ENCODE measurements at regions not wholly inside any gene's neighbourhood (a gene's known extent, or its start where the extent isn't known, plus 50 kb on each side); places are given as distances from the start of the nearest gene placed in this dataset.

GRCh38 chr2:240353086-240353798, 82.2 kb upstream of the GPC1 start:
- Histone ChIP-seq H3K9me3 (ENCODE audit: control insufficient read depth, insufficient read depth, low read depth, low read length) (no peaks in the 10 kb centered on the region), H2AFZ (ENCODE audit: low read length) (no peak overlapping the region), H3K4me2 (ENCODE audit: extremely low read depth, insufficient read depth, low read length) (no peak overlapping the region), H4K20me1 (ENCODE audit: control insufficient read depth, extremely low read depth, insufficient read depth, low read length) (no peaks in the 10 kb centered on the region), H3K27me3 (ENCODE audit: control insufficient read depth, insufficient read depth, low read length) (peaks cover 9% of the 10 kb centered on the region), H3K36me3 (ENCODE audit: control insufficient read depth, insufficient read depth, low read length) (no peaks in the 10 kb centered on the region), H3K79me2 (ENCODE audit: control insufficient read depth, insufficient read depth, low read length) (no peaks in the 10 kb centered on the region), H3K4me3 (replicated peaks in 1 of 4; ENCODE audit: control extremely low read depth in 1 of 4, insufficient read depth in 1 of 4, low read depth in 3 of 4, low read length in 4 of 4) (no peak overlapping the region), H3K9ac (ENCODE audit: insufficient read depth, low read length) (no peak overlapping the region), H3K4me1 (ENCODE audit: control insufficient read depth, extremely low read depth, insufficient read depth, low read length) (peaks cover 3% of the 10 kb centered on the region), H3K27ac (ENCODE audit: insufficient read depth, low read length) (no peak overlapping the region)
- DNase-seq (ENCODE audit: low read depth in 2 of 2), result no peak
- no peak for TF ChIP-seq CTCF (conservative IDR thresholded peaks at IDR 0.05 in 1 of 2, IDR thresholded peaks at IDR 0.05 in 1 of 2; ENCODE audit: low read depth in 1 of 2, low read length in 2 of 2)
- no peak for TF ChIP-seq EZH2 (IDR thresholded peaks at IDR 0.05; ENCODE audit: low read length, missing control alignments)

GRCh38 chr2:240353944-240354343, 81.5 kb upstream of the GPC1 start:
- Histone ChIP-seq H3K79me2 (ENCODE audit: control insufficient read depth, insufficient read depth, low read length) (no peaks in the 10 kb centered on the region), H3K27ac (ENCODE audit: insufficient read depth, low read length) (no peak overlapping the region), H3K9ac (ENCODE audit: insufficient read depth, low read length) (no peak overlapping the region), H3K4me1 (ENCODE audit: control insufficient read depth, extremely low read depth, insufficient read depth, low read length) (peaks cover 3% of the 10 kb centered on the region), H3K4me3 (replicated peaks in 1 of 4; ENCODE audit: control extremely low read depth in 1 of 4, insufficient read depth in 1 of 4, low read depth in 3 of 4, low read length in 4 of 4) (no peak overlapping the region), H4K20me1 (ENCODE audit: control insufficient read depth, extremely low read depth, insufficient read depth, low read length) (no peaks in the 10 kb centered on the region), H3K36me3 (ENCODE audit: control insufficient read depth, insufficient read depth, low read length) (no peaks in the 10 kb centered on the region), H3K27me3 (ENCODE audit: control insufficient read depth, insufficient read depth, low read length) (peaks cover 9% of the 10 kb centered on the region), H3K9me3 (ENCODE audit: control insufficient read depth, insufficient read depth, low read depth, low read length) (no peaks in the 10 kb centered on the region), H3K4me2 (ENCODE audit: extremely low read depth, insufficient read depth, low read length) (no peak overlapping the region), H2AFZ (ENCODE audit: low read length) (no peak overlapping the region)
- TF ChIP-seq EZH2 (IDR thresholded peaks at IDR 0.05; ENCODE audit: low read length, missing control alignments), result no peak
- TF ChIP-seq CTCF (conservative IDR thresholded peaks at IDR 0.05 in 1 of 2, IDR thresholded peaks at IDR 0.05 in 1 of 2; ENCODE audit: low read depth in 1 of 2, low read length in 2 of 2), result no peak
- no peak for DNase-seq (ENCODE audit: low read depth in 2 of 2)

GRCh38 chr2:240355001-240355891, 80.2 kb upstream of the GPC1 start:
- Histone ChIP-seq H3K9ac (ENCODE audit: insufficient read depth, low read length) (no peak overlapping the region), H3K36me3 (ENCODE audit: control insufficient read depth, insufficient read depth, low read length) (no peaks in the 10 kb centered on the region), H3K27ac (ENCODE audit: insufficient read depth, low read length) (no peak overlapping the region), H3K4me3 (replicated peaks in 1 of 4; ENCODE audit: control extremely low read depth in 1 of 4, insufficient read depth in 1 of 4, low read depth in 3 of 4, low read length in 4 of 4) (no peak overlapping the region), H3K27me3 (ENCODE audit: control insufficient read depth, insufficient read depth, low read length) (peaks cover 9% of the 10 kb centered on the region), H2AFZ (ENCODE audit: low read length) (no peak overlapping the region), H3K9me3 (ENCODE audit: control insufficient read depth, insufficient read depth, low read depth, low read length) (no peaks in the 10 kb centered on the region), H4K20me1 (ENCODE audit: control insufficient read depth, extremely low read depth, insufficient read depth, low read length) (no peaks in the 10 kb centered on the region), H3K79me2 (ENCODE audit: control insufficient read depth, insufficient read depth, low read length) (no peaks in the 10 kb centered on the region), H3K4me1 (ENCODE audit: control insufficient read depth, extremely low read depth, insufficient read depth, low read length) (peaks cover 3% of the 10 kb centered on the region), H3K4me2 (ENCODE audit: extremely low read depth, insufficient read depth, low read length) (no peak overlapping the region)
- peak; percentile 60 to 67 for DNase-seq (ENCODE audit: low read depth in 2 of 2)
- no peak for TF ChIP-seq CTCF (conservative IDR thresholded peaks at IDR 0.05 in 1 of 2, IDR thresholded peaks at IDR 0.05 in 1 of 2; ENCODE audit: low read depth in 1 of 2, low read length in 2 of 2)
- no peak for TF ChIP-seq EZH2 (IDR thresholded peaks at IDR 0.05; ENCODE audit: low read length, missing control alignments)
